GM12873 (cell line): ENCODE measurements at regions not wholly inside any gene's neighbourhood (a gene's known extent, or its start where the extent isn't known, plus 50 kb on each side); places are given as distances from the start of the nearest gene placed in this dataset.

ENCODE experiments used
- CTCF ChIP-seq: IDR thresholded peaks from 2 replicates; pipeline ENCODE4 v1.5.1; 2012; ENCODE audit warnings: low read depth, mild to moderate bottlenecking, moderate library complexity, low read length, control low read depth; ENCODE audit not compliant: insufficient read depth; ENCODE audit errors: missing control alignments

- TF ChIP-seq CTCF: no peak
Measured at GRCh38 chr1:81317191-81317590, 483.5 kb upstream of the ADGRL2 start.

GRCh38 chr1:81314513-81315233 is 486.1 kb upstream of the ADGRL2 start:
- TF ChIP-seq CTCF: no peak

DNA sequence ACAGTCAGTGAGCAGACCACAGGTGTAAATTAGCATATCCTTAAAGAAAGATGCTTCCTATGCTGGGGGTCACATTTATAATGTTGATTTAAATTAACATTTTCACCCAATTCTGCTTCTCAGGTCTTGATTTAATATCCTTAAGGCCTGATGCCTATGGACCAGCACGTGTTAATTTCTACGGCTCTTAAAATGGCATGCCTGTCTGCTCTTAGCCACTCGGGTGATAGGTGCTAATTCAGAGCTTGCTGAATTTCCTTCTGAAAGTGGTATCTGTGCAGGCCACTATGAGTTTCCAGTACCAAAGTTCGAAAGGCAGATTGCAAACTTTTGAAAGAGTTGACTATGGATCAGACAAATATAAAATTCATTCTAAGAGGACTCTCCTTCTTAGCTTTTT is 487.4 kb upstream of the ADGRL2 start:
- TF ChIP-seq CTCF: no peak

DNA sequence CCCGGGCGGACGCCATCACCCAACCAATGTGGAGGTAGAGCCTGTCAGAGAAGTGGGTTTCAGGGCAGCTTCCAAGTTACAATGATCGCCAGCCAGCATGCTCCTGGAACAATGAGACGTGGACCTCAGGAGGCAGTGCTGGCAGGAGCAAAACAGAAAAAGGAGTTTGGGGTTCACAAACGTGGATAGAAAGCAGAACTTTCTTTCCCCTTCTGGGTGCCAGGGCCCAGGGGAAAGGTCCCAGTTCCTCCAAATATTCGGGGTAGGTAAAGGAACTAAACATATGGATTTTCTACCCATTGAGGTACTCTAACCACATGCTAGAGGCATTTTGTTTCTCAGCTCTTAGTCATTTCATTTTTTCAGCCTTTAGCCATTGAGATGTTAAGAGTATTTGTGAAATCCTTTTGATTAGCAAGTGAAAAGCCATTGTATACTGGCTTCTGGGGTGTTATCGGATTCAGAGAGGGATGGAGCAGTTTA is 488.4 kb upstream of the ADGRL2 start:
- no peak for TF ChIP-seq CTCF

DNA sequence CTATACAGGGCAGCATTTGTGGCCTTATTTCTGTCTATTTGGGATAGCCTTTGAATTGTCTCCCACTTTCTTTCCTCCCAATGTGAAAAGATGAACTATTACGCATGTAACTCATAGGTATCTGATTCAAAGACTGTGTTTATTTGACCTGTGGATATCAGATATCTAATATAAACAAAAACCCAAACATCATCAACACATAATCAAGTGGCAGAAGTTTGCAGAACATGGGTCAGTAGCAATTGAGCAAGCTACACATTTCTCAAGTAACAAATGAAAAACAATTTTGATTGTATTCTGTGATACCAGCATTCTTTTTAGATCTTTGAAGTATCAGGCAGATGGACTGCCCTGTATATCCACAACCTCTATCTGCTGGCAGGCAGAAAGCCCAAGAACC is 490.5 kb upstream of the ADGRL2 start:
- no peak for TF ChIP-seq CTCF

- no peak for TF ChIP-seq CTCF
Measured at GRCh38 chr1:81308191-81308590, 492.5 kb upstream of the ADGRL2 start.

DNA sequence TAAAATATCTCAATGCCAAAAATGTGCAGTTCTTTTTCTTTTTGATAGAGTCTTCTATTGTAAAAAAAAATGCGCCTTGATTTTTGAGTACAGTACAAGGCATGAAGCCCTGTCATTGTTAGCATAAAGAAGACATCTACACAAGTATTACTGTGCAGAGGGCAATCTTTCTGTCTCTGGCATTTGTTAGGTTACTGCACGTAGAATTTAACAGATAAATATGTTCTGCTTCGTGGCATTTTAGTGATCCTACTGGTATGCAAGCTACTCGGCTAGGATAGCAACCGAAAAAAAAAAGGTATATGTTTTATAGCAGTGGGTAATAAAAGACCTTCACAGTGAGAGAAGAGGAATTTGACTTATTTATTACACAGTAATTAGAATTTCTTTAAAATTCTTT is 492.9 kb upstream of the ADGRL2 start:
- no peak for TF ChIP-seq CTCF
